HG03025 (cell line): ENCODE measurements at regions not wholly inside any gene's neighbourhood (a gene's known extent, or its start where the extent isn't known, plus 50 kb on each side); places are given as distances from the start of the nearest gene placed in this dataset.

Experiments used
- ATAC-seq: cut with Tn5 transposase; IDR thresholded peaks from one replicate; pipeline ENCODE4 v1.9.1; 2021; ENCODE audit warnings: mild to moderate bottlenecking, moderate library complexity; ENCODE audit not compliant: unreplicated experiment, low FRiP score

DNA sequence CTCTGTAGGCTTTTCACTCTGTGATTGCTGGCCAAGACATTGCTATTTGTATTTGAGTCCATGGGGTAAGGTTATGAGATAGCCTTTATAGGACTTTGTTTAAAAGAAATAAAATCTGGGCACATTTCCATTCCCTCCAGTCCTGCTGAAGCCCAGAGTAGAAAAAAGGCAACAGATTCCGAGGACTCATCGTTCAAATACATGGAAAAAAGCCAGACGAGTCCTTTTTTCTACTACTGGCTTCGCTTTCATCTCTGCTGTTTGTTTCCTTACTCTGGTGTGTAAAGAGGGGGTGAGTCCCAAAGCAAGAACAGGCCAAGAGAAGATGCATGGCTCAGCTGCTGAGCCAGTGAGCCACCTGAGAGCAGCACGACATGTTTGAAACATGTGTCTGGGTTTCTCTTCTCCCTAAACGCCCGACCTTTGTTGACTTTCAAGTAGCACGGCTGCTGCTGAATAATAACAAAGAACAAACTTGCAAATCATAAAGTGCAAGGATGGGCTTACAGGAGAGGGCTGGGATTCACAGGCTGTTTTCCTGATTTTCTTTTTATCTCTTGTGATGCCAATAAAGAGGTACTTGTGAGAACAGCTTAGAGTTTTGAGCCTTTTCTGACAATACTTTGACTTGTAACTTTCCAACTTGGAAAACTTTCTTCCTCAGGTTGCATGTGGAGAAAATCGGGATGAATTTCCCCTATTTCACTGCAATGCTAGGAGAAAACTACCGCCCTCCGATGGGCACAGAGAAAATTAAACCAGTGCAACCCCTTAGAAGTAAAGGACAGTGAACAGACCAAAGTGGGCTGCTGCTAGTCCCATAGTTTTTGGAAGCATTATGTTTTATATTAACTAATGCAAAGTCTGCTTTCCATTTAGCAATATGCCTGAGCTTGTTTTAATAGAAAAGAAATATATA is 195.2 kb upstream of the RAG2 start:
- ATAC-seq: no peak

DNA sequence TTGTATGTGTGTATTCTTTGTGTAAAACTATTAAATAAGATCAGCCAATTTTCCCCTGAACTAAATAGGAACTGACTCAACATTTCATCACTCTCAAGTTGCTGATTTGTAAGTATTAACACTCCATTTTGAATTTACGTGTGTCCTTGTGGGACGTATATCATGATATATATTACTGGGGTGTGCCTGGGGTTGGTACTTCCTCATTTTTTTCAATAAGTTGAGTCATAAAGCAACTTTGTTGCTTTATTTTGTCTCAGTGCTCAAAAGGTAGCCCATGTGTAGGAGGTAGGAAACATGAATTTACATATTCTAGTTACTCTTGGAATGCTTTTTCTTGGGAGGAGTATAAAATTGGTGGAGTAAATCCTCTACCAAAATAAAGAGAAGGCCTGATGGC is 193.9 kb upstream of the RAG2 start:
- no peak for ATAC-seq

DNA sequence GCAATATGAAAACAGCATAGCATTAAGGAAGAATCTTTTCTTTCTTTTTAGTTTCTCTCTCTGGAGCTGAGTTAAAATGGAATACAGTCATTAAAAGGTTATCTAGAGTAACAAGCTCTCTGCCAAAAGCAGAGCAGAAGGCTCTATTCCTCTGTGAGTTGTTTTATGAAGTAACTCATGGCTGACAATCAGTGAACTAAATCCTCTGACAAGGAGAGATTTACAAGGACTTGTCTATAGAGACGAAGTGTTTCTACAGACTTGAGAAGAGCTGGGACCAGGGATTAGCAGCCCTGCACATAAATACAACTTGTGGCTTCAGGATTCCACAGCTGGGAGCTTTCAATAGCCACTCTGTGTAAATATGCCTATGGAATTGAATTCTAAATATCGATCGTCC is 192.5 kb upstream of the RAG2 start:
- ATAC-seq: no peak

DNA sequence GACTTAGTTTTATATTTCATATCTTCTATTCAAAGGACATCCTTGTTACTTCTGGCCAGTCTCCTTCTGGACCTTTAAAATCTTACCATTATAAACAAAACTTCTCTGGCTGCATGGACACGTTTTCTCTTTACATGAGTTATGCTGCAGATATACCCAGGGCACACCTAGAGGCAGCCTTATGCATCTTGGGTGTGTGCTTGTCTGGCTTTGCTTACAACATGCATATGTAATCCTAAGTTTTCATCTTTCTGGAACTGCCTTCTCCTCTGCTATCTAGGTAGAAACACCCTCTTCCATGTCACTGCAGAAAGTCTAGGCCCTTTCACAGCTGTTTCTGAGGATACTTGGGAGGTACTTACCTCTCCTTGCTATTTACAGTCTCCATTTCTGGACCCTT is 185.8 kb upstream of the RAG2 start:
- no peak for ATAC-seq

DNA sequence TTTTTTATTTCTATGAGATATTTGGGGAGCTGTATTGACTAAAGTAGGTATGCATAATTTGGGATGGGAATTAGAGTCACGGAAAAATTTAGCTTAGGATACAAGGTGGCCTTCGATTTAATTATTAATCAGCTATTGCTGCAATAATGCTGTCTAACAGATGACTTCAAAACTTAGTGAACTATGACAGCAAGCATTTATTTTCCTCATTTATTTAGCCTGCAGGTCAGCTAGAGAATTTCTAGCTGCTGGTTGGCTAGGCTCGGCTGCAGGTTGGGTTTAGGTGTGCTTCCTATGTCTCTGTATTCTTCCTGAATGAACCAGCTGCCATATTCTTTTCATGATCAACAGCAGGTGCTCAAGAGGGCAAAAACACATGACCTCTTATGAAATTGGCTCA is 181.8 kb upstream of the RAG2 start:
- no peak for ATAC-seq

DNA sequence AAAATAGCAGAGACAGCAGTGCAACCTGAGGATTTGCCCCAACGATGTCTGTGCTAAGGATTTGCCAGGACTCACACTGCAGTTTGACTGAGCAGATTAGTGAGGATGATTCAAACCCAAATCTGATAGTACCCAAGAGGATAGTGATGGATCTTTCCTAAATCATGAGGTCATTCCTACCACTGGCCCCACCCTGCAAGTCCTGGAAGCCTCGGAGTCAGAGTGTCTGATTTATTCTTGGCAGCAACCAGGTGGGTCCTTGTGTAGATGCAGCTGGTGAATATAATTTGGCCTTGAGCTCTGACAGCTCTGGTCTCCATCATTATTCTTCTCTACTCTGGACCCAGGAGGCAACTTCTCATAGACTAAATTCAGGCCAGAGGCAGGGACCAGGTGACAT is 179.3 kb upstream of the RAG2 start:
- ATAC-seq: no peak

DNA sequence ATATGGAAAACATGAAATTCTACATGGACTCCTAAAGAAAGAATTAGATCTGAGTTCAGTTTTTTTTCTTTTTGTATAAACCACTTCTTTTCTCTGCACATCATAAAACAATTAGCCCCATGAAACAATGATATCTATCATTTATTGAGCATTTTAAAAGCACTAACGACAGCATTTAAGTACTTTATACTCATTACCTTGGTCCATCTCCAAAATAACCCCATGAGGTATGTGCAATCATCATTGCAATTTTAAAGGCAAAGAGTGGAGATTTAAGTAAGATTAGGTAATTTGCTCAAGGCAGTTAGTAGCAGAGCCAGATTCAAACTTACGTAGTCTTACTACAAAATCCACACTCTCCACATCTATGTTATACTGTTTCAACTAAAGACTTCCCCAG is 177.7 kb upstream of the RAG2 start:
- no peak for ATAC-seq

DNA sequence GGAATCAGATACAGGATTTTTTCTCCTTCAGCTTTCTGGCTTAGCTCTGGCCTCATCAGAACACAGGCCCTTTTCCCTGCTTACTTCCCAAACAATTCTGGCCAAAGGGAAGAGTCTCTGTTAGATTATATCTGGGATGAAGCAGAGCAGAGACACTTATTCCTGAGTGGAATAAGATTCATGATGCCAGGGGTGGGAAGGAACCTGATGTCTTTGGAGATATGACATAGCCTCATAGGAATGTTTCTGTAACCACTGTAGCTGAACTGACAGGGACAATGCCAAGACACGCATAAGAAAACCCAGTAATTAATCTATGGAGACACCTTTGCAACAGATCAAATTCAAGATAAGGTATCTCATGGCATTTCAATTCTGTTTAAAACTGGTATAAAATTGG is 177.1 kb upstream of the RAG2 start:
- ATAC-seq: no peak

DNA sequence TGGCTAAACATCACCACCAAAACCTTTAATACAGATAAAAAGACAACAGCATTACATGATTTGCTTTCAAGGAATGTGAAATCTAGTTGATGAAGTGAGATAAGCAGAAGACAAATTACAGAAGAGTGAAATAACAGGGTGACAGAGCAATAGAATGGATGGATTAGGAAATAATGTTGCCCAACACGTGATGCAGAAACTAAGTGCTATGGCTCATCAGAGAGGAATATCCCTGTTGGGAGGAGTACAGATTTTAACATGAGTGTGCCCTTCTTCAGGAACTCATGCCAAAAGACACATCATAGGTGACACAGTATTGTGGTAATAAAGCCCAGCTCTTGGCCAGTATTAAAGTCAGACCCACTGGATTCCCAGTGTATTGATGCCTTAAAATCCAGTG is 176.6 kb upstream of the RAG2 start:
- no peak for ATAC-seq

DNA sequence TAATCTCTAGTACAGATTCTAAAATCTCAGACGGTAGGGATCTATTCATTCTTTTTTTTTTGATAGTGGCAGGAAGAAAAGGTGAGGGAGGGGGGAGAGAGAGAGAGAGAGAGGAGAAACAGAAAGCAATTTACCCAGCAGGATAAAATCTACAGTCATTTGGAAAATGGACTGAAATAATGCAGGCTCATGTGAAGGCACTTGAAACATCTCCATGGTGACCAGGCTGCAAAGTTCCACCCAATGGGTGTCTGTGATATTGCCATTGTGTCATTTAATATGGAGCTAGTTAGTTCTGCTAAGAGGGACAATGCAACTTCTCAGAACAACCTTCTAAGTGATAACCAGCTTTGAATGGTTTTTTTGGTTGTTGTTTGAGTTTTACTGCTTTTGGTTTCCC is 165.2 kb upstream of the RAG2 start:
- ATAC-seq: no peak

DNA sequence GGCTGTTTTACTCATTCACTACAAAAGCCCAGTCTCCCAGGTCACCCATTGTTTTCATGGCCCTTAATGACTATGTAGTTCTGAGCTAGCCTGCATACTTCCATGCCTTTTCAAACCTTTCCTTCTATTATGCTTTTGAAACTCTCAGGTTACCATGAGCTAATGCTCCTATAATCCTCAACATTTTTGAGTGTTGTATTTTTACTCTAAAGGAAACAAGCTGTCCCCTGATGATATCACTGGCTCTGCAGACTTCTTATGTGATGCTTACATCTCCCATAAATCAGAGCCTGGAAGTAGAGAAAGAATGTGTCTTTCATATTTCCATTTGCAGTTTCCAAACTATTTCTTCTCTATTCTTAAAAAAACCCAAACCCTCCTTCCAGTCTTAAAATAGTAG is 159.0 kb upstream of the RAG2 start:
- no peak for ATAC-seq

DNA sequence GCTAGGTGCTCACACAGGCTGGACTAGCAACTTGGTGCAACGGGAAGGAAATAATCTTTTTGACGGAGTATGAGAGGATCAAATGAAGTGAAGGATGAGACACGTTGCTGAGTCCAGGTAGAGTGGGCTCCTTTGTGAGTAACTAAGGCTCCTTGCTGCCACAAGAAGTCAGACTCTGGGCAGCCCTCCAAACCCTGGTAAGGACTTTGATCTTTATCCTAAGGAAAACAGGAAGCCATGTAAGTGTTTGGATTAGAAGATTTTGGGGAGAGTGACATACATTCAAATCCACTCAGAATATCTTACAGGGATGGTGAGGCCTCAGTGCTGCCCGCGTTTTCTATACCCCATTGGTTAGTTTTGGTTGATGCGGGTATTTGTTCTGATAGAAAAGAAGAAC is 155.9 kb upstream of the RAG2 start:
- no peak for ATAC-seq

DNA sequence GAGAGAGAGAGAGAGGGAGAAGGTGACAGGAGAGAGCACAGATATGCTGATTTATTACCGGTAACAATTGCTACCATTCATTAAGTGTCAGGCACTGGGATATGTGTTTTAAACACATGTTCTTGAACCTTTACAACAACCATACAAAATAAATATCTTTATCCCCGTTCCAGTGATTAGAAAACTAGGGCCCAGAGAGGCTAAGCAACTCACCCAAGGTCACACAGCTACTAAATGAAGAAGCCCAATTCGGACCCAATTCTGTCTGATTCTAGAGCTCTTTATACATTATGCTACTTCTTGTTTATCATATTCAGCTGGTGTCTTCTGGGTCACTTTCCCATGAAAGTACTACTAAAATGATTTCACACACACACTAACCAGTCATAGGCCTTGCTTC is 154.0 kb upstream of the RAG2 start:
- ATAC-seq: no peak

DNA sequence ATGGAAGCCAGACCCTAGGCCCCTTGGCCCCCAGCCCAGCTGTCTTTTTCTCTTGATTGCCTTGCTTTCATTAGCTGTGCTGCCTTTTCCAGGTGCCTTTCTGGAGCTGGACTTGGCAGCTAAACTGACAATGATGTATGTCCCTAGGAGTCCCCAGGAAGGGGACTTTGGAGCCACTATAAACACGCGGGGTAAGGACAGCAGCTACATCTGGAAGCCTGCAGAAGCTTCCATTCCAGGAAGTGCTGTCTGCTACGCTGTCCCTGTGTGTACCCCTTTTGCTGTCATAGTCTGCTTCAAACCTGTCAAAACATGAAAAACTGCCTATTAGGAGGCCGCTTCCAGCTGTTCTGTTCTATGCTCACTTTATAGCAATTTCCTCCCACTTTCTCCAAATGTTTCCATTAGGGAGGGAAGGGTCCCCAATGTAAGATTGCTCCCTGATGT is 153.3 kb upstream of the RAG2 start:
- ATAC-seq: no peak

DNA sequence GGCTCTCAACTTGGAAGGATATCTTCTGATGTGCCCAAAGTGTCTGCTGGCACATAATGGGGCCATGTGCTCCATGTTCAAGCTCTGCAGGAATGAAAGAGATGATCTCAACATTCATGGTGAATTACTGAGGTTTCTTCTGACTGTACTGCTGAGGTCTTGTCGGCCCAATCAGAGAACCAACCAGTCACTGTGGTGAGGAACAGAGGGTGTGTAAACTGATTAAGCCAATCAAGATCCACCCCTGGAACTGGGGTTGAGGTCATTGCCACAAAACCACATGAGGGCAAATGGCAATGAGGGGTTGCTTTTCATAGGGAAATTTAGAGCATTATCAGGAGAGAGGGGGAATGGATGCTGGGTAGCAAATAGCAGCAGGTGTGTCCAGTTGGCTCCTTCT is 152.3 kb upstream of the RAG2 start:
- ATAC-seq: no peak

DNA sequence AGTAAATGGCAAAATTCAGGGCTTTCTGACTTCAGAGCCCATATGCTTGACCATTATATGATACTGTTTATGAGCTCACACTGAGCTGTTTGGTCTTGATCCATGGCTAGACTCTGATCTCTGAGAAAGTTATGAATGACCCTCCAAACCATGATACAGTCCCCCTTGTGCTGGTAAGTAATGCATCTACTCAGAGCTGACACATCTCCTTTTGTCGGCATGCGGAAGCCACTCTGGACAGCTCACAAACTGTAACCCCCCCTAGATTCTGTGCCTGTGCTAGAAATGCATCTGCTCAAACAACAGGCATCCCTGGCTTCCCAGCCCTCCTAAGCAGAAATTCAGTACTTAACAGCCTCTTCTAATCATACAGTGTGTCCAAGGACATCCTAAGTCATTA is 150.8 kb upstream of the RAG2 start:
- ATAC-seq: no peak

DNA sequence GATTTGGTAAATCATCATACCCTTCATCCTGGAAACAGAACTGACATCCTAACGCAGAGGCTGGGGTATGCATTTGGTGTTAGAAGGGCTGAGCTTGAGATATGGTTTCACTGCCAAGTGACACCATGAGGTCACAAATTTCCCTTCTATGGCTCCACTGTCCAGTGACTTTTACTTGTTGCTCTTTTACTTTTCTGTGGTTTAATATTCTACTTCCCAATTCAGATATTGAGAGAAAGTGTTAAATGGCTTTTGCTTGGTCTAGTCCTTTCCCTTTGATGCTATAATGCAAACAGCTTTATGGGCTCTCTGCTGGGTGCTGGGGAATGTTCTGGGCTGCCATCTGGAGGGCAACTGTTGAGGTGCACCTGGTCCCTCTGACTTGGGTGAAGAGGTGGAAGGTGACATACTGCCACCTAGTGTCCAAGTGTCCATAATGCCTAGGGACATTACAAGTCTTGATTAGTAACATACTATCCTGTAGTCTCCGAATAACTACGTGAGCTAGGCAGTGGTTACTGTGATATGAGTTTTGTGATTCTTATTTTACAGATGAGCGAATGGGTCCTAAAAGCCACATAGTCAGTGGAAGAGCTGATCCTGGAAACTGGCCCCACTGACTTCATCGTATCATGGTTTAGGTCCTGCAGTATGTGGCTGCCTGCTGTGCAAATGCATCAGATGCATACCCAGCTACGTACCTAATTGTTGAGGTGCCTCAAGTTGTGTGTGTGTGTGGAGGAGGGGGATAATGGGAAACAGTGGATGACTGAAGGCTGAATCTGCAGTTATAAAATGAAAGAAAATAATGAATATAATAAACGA is 149.1 kb upstream of the RAG2 start:
- ATAC-seq: peak; percentile 91

DNA sequence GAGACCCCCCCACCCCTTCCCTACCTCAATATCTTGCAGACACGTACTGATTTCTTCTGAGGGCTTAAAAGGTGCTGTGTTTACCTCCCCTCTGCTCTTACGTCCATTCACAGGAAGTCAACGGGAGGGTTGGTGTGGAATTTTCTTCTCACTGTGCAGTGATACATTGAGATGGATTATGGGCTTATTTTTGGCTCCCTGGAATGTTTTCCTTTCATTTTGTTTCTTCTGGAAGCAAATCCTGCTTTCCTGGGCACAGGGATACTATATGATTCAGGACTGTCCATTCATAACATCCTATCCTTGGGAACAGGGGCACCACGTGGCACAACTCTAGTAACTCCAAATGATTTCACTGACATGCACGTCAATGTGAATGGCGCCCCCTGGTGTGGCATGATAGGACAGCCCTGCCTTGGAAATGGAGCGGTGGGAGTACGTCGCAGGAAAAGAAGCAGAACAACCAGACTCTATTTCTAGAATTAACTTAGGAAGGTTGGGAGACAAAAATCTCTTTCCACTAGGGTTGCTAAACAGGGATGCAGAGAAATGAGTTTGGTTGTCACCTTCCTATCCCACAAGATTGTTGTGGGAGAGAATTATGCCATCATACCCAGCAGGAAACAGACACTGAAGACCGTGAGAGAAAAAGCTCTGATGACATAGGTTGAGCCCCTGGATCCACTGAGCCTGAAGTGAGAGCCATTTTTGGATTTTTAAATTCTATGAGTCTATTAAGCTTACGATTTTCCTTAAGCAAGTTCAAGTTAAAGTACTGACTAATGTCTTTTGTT is 146.5 kb upstream of the RAG2 start:
- ATAC-seq: no peak

DNA sequence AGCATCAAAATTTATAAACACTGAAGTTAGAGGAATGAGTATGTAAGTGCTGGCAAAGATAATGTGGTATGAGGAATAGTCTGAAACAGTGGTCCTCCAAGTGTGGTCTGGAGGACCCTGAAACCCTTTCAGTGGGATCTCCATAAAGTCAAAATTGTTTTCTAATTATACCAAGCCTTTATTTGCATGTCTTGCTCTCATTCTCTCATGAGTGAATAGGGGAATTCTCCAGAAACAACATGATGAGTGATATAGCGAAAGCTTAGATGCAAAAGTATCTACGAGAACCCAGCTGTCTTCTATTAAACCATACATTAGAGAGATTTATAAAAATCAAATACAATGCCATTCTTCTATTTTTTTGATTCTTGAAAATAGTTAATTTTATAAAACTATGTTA is 145.0 kb upstream of the RAG2 start:
- peak; percentile 64 for ATAC-seq

DNA sequence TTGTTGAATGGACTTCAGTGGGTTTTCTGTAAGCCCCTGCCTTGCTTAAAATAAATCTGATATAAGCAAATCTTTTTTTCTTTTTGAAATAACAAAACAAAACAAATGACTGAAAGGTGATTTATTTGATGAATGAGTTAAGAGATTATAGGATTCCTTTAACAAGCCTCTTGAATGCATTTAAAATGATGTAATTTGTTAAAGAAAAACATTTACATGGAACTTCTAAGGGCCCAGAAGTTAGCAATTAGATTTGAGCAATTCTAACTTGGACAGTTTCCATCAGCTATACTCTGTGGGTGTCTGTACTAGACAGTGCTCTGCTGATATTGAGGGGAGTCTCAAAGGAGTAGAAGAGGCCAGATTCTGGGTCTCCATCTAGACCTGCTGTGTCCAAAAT is 143.5 kb upstream of the RAG2 start:
- ATAC-seq: no peak

DNA sequence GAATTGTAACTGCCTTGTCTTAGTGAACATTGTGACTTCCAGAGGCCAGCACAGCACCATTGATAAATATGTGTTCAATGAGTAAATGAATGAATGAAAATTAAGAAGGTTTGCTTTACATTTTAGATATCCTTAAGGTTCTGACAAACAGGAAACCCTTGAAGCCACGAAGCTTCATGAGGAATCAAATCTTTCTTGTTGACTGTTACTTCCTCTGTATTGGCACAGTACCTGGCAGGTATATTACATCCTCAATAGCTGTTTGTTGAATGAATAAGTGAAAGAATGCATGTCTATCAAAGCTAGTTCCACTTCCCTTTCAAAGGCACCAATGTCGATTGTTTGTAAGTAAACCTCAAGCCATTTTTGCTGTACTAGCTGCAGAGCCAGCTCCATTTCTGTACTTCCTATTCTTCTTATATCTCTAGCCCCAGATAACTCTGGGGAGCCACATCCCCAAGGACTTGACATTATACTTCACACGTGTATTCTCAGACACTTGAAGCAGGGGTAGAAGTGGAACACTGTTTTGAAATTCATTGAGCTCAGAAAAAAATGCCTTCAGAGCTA is 140.3 kb upstream of the RAG2 start:
- no peak for ATAC-seq
